ENCODE measurements at regions not wholly inside any gene's neighbourhood (a gene's known extent, or its start where the extent isn't known, plus 50 kb on each side); places are given as distances from the start of the nearest gene placed in this dataset.
A peak's percentile ranks its signal among the peaks of the same experiment; 100 is the strongest.

DNA sequence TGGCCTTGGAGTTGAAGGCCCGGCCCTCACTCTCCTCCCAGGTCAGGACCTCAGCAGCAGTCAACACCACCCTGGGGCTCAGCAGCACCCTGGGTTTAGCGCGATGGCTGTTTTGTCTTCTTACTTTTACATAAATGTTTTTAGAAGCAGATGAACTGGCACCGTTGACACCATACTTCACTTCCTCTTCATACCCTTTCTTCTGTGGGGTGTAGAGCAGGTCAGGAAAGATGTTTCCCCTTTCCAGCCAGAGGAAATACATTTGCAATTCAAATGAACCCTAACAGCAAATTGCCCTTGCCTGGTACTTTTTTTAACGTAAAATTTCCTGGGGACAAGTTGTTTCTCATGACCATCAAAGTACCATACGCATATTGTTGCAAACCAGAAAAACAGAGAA lies 54.7 kb upstream of the SNX9 start:
- DNase-seq: peak; percentile 85
- ATAC-seq (ENCODE audit: low read depth in 2 of 2): peak; percentile 62 to 63
- peak overlapping the region; percentile 96 to 100 (median 100) for H3K27ac Mint-ChIP-seq
- peaks cover 68 to 88% (median 78%) of the 10 kb centered on the region in 3 donors for H3K4me1 Mint-ChIP-seq
- H3K9me3 Mint-ChIP-seq: peaks cover 0 to 4% (median 0%) of the 10 kb centered on the region in 7 donors
- H3K4me3 Mint-ChIP-seq: peak overlapping the region; percentile 59 to 91 (median 83)
- H3K36me3 Mint-ChIP-seq: peaks cover 0 to under 1% of the 10 kb centered on the region in 2 donors
- peaks cover 0 to 2% (median 1%) of the 10 kb centered on the region in 3 donors for H3K27me3 Mint-ChIP-seq

DNA sequence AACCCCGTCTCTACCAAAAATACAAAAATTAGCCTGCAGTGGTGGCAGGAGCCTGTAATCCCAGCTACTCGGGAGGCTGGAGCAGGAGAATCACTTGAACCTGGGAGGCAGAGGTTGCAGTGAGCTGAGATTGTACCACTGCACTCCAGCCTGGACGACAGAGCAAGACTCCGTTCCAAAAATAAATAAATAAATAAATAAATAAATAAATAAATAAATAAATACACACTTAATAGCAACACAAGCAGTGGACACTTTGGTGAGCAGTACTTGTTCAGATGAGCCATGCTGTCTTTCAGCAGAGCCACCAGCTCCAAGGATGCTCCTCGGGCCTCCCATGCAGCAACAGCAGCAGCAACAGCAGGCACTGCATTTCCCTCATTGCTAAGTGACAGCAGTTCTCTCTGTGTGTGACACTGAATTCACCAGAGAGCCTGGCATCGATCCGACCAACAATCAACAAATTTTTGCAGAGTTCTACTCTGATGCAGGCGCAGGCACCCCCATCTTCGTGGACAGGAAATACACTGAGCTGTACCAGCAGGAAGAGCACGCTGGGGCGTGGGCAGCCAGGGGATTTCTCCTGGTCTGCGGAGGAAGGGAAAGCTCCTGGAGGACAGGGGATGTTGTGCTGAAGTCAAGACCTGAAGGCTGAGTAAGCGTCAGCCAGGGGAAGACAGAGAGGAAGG lies 54.0 kb upstream of the SNX9 start:
- ATAC-seq (ENCODE audit: low read depth in 2 of 2) (no peak), DNase-seq (peak; percentile 22)
- Mint-ChIP-seq H3K4me1 (peaks cover 70 to 88% (median 78%) of the 10 kb centered on the region in 3 donors), H3K4me3 (peak overlapping the region; percentile 59 to 91 (median 83)), H3K27ac (peak overlapping the region; percentile 96 to 100 (median 100)), H3K36me3 (peaks cover 0 to 7% of the 10 kb centered on the region in 2 donors), H3K9me3 (peaks cover 0 to 4% (median 0%) of the 10 kb centered on the region in 7 donors), H3K27me3 (peaks cover 0 to 8% (median 7%) of the 10 kb centered on the region in 3 donors)

DNA sequence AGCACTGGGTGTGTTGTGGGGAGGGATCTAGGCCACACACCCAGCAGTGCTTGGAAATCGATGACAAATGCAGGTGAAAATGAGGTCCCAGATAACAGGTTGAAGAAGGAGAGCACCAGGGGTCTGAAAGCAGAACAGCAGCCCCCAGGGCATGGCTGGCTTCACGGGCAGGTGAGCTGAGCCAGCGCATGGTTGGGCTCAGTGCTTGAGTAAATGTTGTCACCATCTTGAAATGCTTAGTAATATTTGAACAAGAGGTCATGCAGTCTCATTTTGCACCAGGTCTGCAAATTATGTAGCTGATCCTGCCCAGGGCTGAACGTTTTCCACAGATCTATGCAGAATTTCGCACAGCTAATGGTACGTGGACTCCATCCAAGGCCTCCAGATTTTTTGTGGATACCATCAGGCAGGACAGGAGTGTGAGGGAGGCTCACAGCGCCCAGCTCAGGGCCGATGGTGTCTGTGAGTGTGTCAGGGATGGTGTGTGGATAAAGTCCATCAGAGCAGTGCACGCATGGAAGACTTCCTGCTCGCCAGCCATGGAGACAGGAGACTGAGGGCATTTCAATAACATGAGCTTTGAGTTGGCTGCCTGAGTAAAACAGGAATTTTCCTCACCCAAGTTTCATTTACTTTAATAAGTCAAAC lies 53.1 kb upstream of the SNX9 start:
- Mint-ChIP-seq H3K27me3 (peaks cover 0 to 8% (median 7%) of the 10 kb centered on the region in 3 donors), H3K4me1 (peaks cover 66 to 87% (median 77%) of the 10 kb centered on the region in 3 donors), H3K36me3 (peaks cover 0 to 7% of the 10 kb centered on the region in 2 donors)

DNA sequence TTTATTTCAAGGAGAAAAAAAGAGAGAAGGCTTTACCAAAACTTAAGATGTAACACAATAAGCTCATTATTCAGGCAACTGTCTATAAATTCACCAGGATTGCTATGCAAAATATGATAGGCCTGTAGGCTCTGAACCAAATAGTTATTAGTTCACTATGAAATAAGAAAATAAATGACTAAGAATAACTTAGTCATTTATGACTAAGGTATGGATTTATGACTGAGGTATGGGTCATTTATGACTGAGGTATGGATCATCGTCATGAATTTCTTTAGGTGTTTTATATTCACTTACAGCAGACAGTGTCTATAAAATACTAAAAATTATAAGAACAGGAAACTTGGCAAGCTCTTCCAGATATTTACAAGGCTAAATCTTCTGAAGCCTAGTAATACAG lies 52.1 kb upstream of the SNX9 start:
- Mint-ChIP-seq H3K9me3 (peaks cover 0 to 4% (median 0%) of the 10 kb centered on the region in 7 donors), H3K27ac (no peak overlapping the region), H3K27me3 (peaks cover 0 to 8% (median 7%) of the 10 kb centered on the region in 3 donors), H3K4me3 (no peak overlapping the region), H3K36me3 (peaks cover 0 to 7% of the 10 kb centered on the region in 2 donors), H3K4me1 (peaks cover 63 to 79% (median 71%) of the 10 kb centered on the region in 3 donors)
- no peak for ATAC-seq (ENCODE audit: low read depth in 2 of 2)
- DNase-seq: no peak

More for the DNA sequence above, 53.1 kb upstream of the SNX9 start:
- Mint-ChIP-seq H3K9me3 (peaks cover 0 to 4% (median 0%) of the 10 kb centered on the region in 7 donors), H3K27ac (peak overlapping the region; percentile 52 to 100 (median 92)), H3K4me3 (peak overlapping the region in 5 of 8 donors; percentile 63 to 90 (median 78))
- no peak for ATAC-seq (ENCODE audit: low read depth in 2 of 2)
- DNase-seq: no peak

DNA sequence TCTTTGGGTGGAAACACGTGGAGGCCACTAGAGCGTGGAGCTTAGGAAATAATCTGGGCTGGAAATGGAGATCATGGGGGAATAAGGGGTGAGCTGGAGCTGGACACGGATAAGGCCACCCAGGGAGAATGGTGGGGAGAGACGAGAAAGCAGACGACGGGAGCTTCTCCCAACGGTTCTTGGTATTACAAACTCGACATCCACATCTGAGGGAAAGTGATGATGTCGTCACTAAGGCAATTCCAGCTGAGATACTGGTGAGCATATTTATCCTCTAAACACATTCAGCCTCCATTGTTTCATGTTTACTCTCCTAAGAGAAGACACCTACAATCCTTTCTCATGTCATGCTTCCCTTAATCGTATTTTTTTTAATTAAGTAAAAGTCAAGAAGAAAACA lies 50.2 kb upstream of the SNX9 start:
- no peak for DNase-seq
- H3K27ac Mint-ChIP-seq: peak overlapping the region in 3 of 6 donors; percentile 58 to 73 (median 69)
- peaks cover 0 to 7% of the 10 kb centered on the region in 2 donors for H3K36me3 Mint-ChIP-seq
- ATAC-seq (ENCODE audit: low read depth in 2 of 2): no peak
- peaks cover 49 to 60% (median 52%) of the 10 kb centered on the region in 3 donors for H3K4me1 Mint-ChIP-seq
- peaks cover 0 to 10% (median 3%) of the 10 kb centered on the region in 7 donors for H3K9me3 Mint-ChIP-seq
- peak overlapping the region in 1 of 8 donors; percentile 44 for H3K4me3 Mint-ChIP-seq
- H3K27me3 Mint-ChIP-seq: peaks cover 0 to 8% (median 7%) of the 10 kb centered on the region in 3 donors

All from naive B cell (primary cell).